Lung (tissue), 11 donors: ENCODE measurements at regions not wholly inside any gene's neighbourhood (a gene's known extent, or its start where the extent isn't known, plus 50 kb on each side); places are given as distances from the start of the nearest gene placed in this dataset.
A peak's percentile ranks its signal among the peaks of the same experiment; 100 is the strongest.

Experiments used
- ATAC-seq: fragments of 200-7000 bp; cut with Tn5 transposase; one replicate; pipeline ENCODE4 v1.9.1; 2020; ENCODE audit warnings: moderate number of reproducible peaks; ENCODE audit not compliant: insufficient read depth, low FRiP score
- DNase-seq, 3 donors: peaks; one replicate each; pipeline ENCODE4 v3.0.0-alpha.2; 2013 to 2017
- H3K27ac ChIP-seq, 2 donors: one replicate each; pipeline ENCODE4 v1.5.1; 2013; ENCODE audit warnings: mild to moderate bottlenecking in 2 of 2, moderate library complexity in 2 of 2, control low read depth in 1 of 2, inconsistent platforms in 1 of 2, low read depth in 1 of 2, low read length in 1 of 2
- H3K27me3 ChIP-seq, 3 donors: one replicate each; pipeline ENCODE4 v1.5.1; 2013; ENCODE audit warnings: low read length in 2 of 3; ENCODE audit not compliant: control insufficient read depth in 3 of 3, insufficient read depth in 3 of 3
- H3K36me3 ChIP-seq, 4 donors: one replicate each; pipeline ENCODE4 v1.5.1; 2013; ENCODE audit warnings: low read length in 4 of 4, mild to moderate bottlenecking in 1 of 4, moderate library complexity in 1 of 4; ENCODE audit not compliant: control insufficient read depth in 4 of 4, insufficient read depth in 4 of 4
- H3K4me1 ChIP-seq, 5 donors: one replicate each; pipeline ENCODE4 v1.5.1; 2013; ENCODE audit warnings: low read length in 5 of 5, mild to moderate bottlenecking in 2 of 5, moderate library complexity in 1 of 5; ENCODE audit not compliant: control insufficient read depth in 5 of 5, insufficient read depth in 5 of 5
- H3K4me3 ChIP-seq: one replicate; pipeline ENCODE4 v1.5.1; 2013; ENCODE audit warnings: mild to moderate bottlenecking, control low read depth, moderate library complexity
- H3K9ac ChIP-seq, 2 donors: one replicate each; pipeline ENCODE4 v1.5.1; 2013; ENCODE audit warnings: low read length in 2 of 2, control low read depth in 1 of 2; ENCODE audit not compliant: insufficient read depth in 1 of 2
- H3K9me3 ChIP-seq, 4 donors: one replicate each; pipeline ENCODE4 v1.5.1; 2013; ENCODE audit warnings: low read length in 3 of 4, mild to moderate bottlenecking in 1 of 4, moderate library complexity in 1 of 4; ENCODE audit not compliant: control insufficient read depth in 4 of 4, insufficient read depth in 3 of 4
- CTCF ChIP-seq: IDR thresholded peaks from 2 replicates; pipeline ENCODE4 v1.5.1; 2012; ENCODE audit warnings: mild to moderate bottlenecking; ENCODE audit errors: control extremely low read depth, extremely low read depth
- WGBS, 2 donors: extraction: QIAGEN DNeasy Blood & Tissue Kit; methylation state at CpG; one replicate each; pipeline ENCODE4 v1.1.7; 2013; 5-methylcytosine and 5-hydroxymethylcytosine counted together
- donor health status: control.
- donor health status: control.
- donor health status: Bipolar disorder and iron deficiency.
- donor health status: healthy.
- donor health status: DM: yes; HTN: yes; CAD: no.

GRCh38 chr12:11549119-11549518 lies 100.4 kb upstream of the ETV6 start:
- no peaks in the 10 kb centered on the region for H3K36me3 ChIP-seq
- DNase-seq (no peak), ATAC-seq (no peak)
- no peak overlapping the region for H3K27ac ChIP-seq
- 93 to 94% methylated on average over 3 of the region's 3 CpGs for WGBS, 2 donors
- no peak for TF ChIP-seq CTCF
- H3K9ac ChIP-seq, result no peak overlapping the region
- no peaks in the 10 kb centered on the region for H3K27me3 ChIP-seq
- H3K4me3 ChIP-seq, result no peak overlapping the region
- no peaks in the 10 kb centered on the region for H3K9me3 ChIP-seq
- peaks cover 0 to 6% (median 4%) of the 10 kb centered on the region in 5 donors for H3K4me1 ChIP-seq

- TF ChIP-seq CTCF, result peak; percentile 48
- no peaks in the 10 kb centered on the region for H3K27me3 ChIP-seq
- H3K4me1 ChIP-seq, result peaks cover 0 to 5% (median 0%) of the 10 kb centered on the region in 5 donors
Observed at GRCh38 chr12:11553871-11554533, 95.5 kb upstream of the ETV6 start.

GRCh38 chr12:11555195-11555594 lies 94.3 kb upstream of the ETV6 start:
- H3K27ac ChIP-seq, result no peak overlapping the region
- H3K4me1 ChIP-seq, result peaks cover 0 to 5% (median 0%) of the 10 kb centered on the region in 5 donors
- no peak overlapping the region for H3K4me3 ChIP-seq
- 91 to 92% methylated on average over 7 of the region's 7 CpGs for WGBS, 2 donors
- no peak for TF ChIP-seq CTCF
- ATAC-seq, result no peak
- no peaks in the 10 kb centered on the region for H3K9me3 ChIP-seq
- no peak overlapping the region for H3K9ac ChIP-seq
- DNase-seq, result no peak
- H3K27me3 ChIP-seq, result no peaks in the 10 kb centered on the region
- no peaks in the 10 kb centered on the region for H3K36me3 ChIP-seq

More at GRCh38 chr12:11553871-11554533, 95.5 kb upstream of the ETV6 start:
- no peaks in the 10 kb centered on the region for H3K9me3 ChIP-seq
- no peak overlapping the region for H3K9ac ChIP-seq
- 19 to 24% methylated on average over 9 of the region's 9 CpGs for WGBS, 2 donors
- no peak overlapping the region for H3K27ac ChIP-seq
- H3K4me3 ChIP-seq, result no peak overlapping the region
- peak; percentile 46 to 79 (median 67) for DNase-seq
- no peaks in the 10 kb centered on the region for H3K36me3 ChIP-seq
- peak; percentile 53 for ATAC-seq
